Lung (tissue), 11 donors: ENCODE measurements at regions not wholly inside any gene's neighbourhood (a gene's known extent, or its start where the extent isn't known, plus 50 kb on each side); places are given as distances from the start of the nearest gene placed in this dataset.

Experiments
- ATAC-seq: fragments of 200-7000 bp; cut with Tn5 transposase; one replicate; pipeline ENCODE4 v1.9.1; 2020; ENCODE audit warnings: moderate number of reproducible peaks; ENCODE audit not compliant: insufficient read depth, low FRiP score
- DNase-seq, 3 donors: peaks; one replicate each; pipeline ENCODE4 v3.0.0-alpha.2; 2013 to 2017
- H3K27ac ChIP-seq, 2 donors: one replicate each; pipeline ENCODE4 v1.5.1; 2013; ENCODE audit warnings: mild to moderate bottlenecking in 2 of 2, moderate library complexity in 2 of 2, control low read depth in 1 of 2, inconsistent platforms in 1 of 2, low read depth in 1 of 2, low read length in 1 of 2
- H3K27me3 ChIP-seq, 3 donors: one replicate each; pipeline ENCODE4 v1.5.1; 2013; ENCODE audit warnings: low read length in 2 of 3; ENCODE audit not compliant: control insufficient read depth in 3 of 3, insufficient read depth in 3 of 3
- H3K36me3 ChIP-seq, 4 donors: one replicate each; pipeline ENCODE4 v1.5.1; 2013; ENCODE audit warnings: low read length in 4 of 4, mild to moderate bottlenecking in 1 of 4, moderate library complexity in 1 of 4; ENCODE audit not compliant: control insufficient read depth in 4 of 4, insufficient read depth in 4 of 4
- H3K4me1 ChIP-seq, 5 donors: one replicate each; pipeline ENCODE4 v1.5.1; 2013; ENCODE audit warnings: low read length in 5 of 5, mild to moderate bottlenecking in 2 of 5, moderate library complexity in 1 of 5; ENCODE audit not compliant: control insufficient read depth in 5 of 5, insufficient read depth in 5 of 5
- H3K4me3 ChIP-seq: one replicate; pipeline ENCODE4 v1.5.1; 2013; ENCODE audit warnings: mild to moderate bottlenecking, control low read depth, moderate library complexity
- H3K9ac ChIP-seq, 2 donors: one replicate each; pipeline ENCODE4 v1.5.1; 2013; ENCODE audit warnings: low read length in 2 of 2, control low read depth in 1 of 2; ENCODE audit not compliant: insufficient read depth in 1 of 2
- H3K9me3 ChIP-seq, 4 donors: one replicate each; pipeline ENCODE4 v1.5.1; 2013; ENCODE audit warnings: low read length in 3 of 4, mild to moderate bottlenecking in 1 of 4, moderate library complexity in 1 of 4; ENCODE audit not compliant: control insufficient read depth in 4 of 4, insufficient read depth in 3 of 4
- CTCF ChIP-seq: IDR thresholded peaks from 2 replicates; pipeline ENCODE4 v1.5.1; 2012; ENCODE audit warnings: mild to moderate bottlenecking; ENCODE audit errors: control extremely low read depth, extremely low read depth
- WGBS, 2 donors: extraction: QIAGEN DNeasy Blood & Tissue Kit; methylation state at CpG; one replicate each; pipeline ENCODE4 v1.1.7; 2013; 5-methylcytosine and 5-hydroxymethylcytosine counted together
- donor health status: control.
- donor health status: control.
- donor health status: Bipolar disorder and iron deficiency.
- donor health status: healthy.
- donor health status: DM: yes; HTN: yes; CAD: no.

- no peak for TF ChIP-seq CTCF
- ATAC-seq (no peak), DNase-seq (no peak)
- H3K4me1 ChIP-seq: peaks cover 0 to 14% (median 2%) of the 10 kb centered on the region in 5 donors
- whole genome bisulfite sequencing, 2 donors: 92 to 95% methylated on average over 4 of the region's 4 CpGs
- no peak overlapping the region for H3K9ac ChIP-seq
- H3K27ac ChIP-seq: no peak overlapping the region
- no peaks in the 10 kb centered on the region for H3K27me3 ChIP-seq
- H3K4me3 ChIP-seq: no peak overlapping the region
- no peaks in the 10 kb centered on the region for H3K36me3 ChIP-seq
- H3K9me3 ChIP-seq: no peaks in the 10 kb centered on the region
Measured at GRCh38 chr6:113377362-113377942, 479.7 kb upstream of the MARCKS start.

- Histone ChIP-seq H3K4me1 (peaks cover 0 to 14% (median 2%) of the 10 kb centered on the region in 5 donors), H3K9ac (no peak overlapping the region), H3K27me3 (no peaks in the 10 kb centered on the region), H3K4me3 (no peak overlapping the region), H3K9me3 (no peaks in the 10 kb centered on the region), H3K27ac (no peak overlapping the region), H3K36me3 (no peaks in the 10 kb centered on the region)
- ATAC-seq (no peak), DNase-seq (no peak)
- 60 to 87% methylated on average over 3 of the region's 3 CpGs for WGBS, 2 donors
- TF ChIP-seq CTCF: no peak
Measured at GRCh38 chr6:113380591-113380990, 476.6 kb upstream of the MARCKS start.

- Histone ChIP-seq H3K4me3 (no peak overlapping the region), H3K27ac (no peak overlapping the region), H3K27me3 (no peaks in the 10 kb centered on the region), H3K9me3 (no peaks in the 10 kb centered on the region), H3K36me3 (no peaks in the 10 kb centered on the region), H3K9ac (no peak overlapping the region), H3K4me1 (peaks cover 0 to 14% (median 2%) of the 10 kb centered on the region in 5 donors)
- DNase-seq (no peak), ATAC-seq (no peak)
- no peak for TF ChIP-seq CTCF
Measured at GRCh38 chr6:113381232-113381631, 475.9 kb upstream of the MARCKS start.

- WGBS, 2 donors: 10 to 14% methylated on average over 2 of the region's 2 CpGs
- H3K9ac ChIP-seq: no peak overlapping the region
- no peaks in the 10 kb centered on the region for H3K27me3 ChIP-seq
- H3K9me3 ChIP-seq: no peaks in the 10 kb centered on the region
- H3K4me1 ChIP-seq: peaks cover 0 to 12% (median 2%) of the 10 kb centered on the region in 5 donors
- ATAC-seq (no peak), DNase-seq (peak; percentile 73 to 92 (median 89))
- H3K27ac ChIP-seq: no peak overlapping the region
- no peaks in the 10 kb centered on the region for H3K36me3 ChIP-seq
- H3K4me3 ChIP-seq: no peak overlapping the region
- no peak for TF ChIP-seq CTCF
Measured at GRCh38 chr6:113381959-113382358, 475.2 kb upstream of the MARCKS start.
